Fibroblast of lung (primary cell): ENCODE measurements at regions not wholly inside any gene's neighbourhood (a gene's known extent, or its start where the extent isn't known, plus 50 kb on each side); places are given as distances from the start of the nearest gene placed in this dataset.

Experiments used
- DNase-seq, 2 donors: peaks; one replicate each; pipeline versions ENCODE4 v3.0.0 to v3.0.0-alpha.2; 2010; ENCODE audit warnings: low read depth in 2 of 2
- H2AFZ ChIP-seq: 2 replicates; pipeline ENCODE4 v1.5.1; 2012; ENCODE audit warnings: low read length, control low read depth, inconsistent platforms
- H3K27ac ChIP-seq: 2 replicates; pipeline ENCODE4 v1.5.1; 2011; ENCODE audit warnings: low read length, control low read depth; ENCODE audit not compliant: insufficient read depth
- H3K27me3 ChIP-seq: 2 replicates; pipeline ENCODE4 v1.5.1; 2011; ENCODE audit warnings: mild to moderate bottlenecking, low read length; ENCODE audit not compliant: control insufficient read depth, insufficient read depth
- H3K36me3 ChIP-seq: 2 replicates; pipeline ENCODE4 v1.5.1; 2011; ENCODE audit warnings: low read length; ENCODE audit not compliant: control insufficient read depth, insufficient read depth
- H3K4me1 ChIP-seq: 2 replicates; pipeline ENCODE4 v1.5.1; 2011; ENCODE audit warnings: low read length; ENCODE audit not compliant: control insufficient read depth, insufficient read depth; ENCODE audit errors: extremely low read depth
- H3K4me2 ChIP-seq: 2 replicates; pipeline ENCODE4 v1.5.1; 2011; ENCODE audit warnings: low read length, control low read depth; ENCODE audit not compliant: insufficient read depth; ENCODE audit errors: extremely low read depth
- H3K4me3 ChIP-seq, 4 experiments: fragments of 200-600 bp in 1 of 4; sonication (generic) in 1 of 4; replicated peaks in 1 of 4; 2 replicates each; pipeline ENCODE4 v1.5.1; 2011 to 2016; ENCODE audit warnings: low read length in 4 of 4, low read depth in 3 of 4, mild to moderate bottlenecking in 3 of 4, control low read depth in 2 of 4, inconsistent platforms in 1 of 4, mixed read lengths in 1 of 4; ENCODE audit not compliant: insufficient read depth in 1 of 4; ENCODE audit errors: control extremely low read depth in 1 of 4
- H3K79me2 ChIP-seq: 2 replicates; pipeline ENCODE4 v1.5.1; 2012; ENCODE audit warnings: mild to moderate bottlenecking, low read length, inconsistent platforms; ENCODE audit not compliant: control insufficient read depth, insufficient read depth
- H3K9ac ChIP-seq: 2 replicates; pipeline ENCODE4 v1.5.1; 2011; ENCODE audit warnings: mild to moderate bottlenecking, low read length, control low read depth; ENCODE audit not compliant: insufficient read depth
- H3K9me3 ChIP-seq: 2 replicates; pipeline ENCODE4 v1.5.1; 2012; ENCODE audit warnings: low read depth, low read length; ENCODE audit not compliant: control insufficient read depth, insufficient read depth
- H4K20me1 ChIP-seq: 2 replicates; pipeline ENCODE4 v1.5.1; 2011; ENCODE audit warnings: low read length; ENCODE audit not compliant: control insufficient read depth, insufficient read depth; ENCODE audit errors: extremely low read depth
- CTCF ChIP-seq, 2 donors: IDR thresholded peaks in 1 of 2; conservative IDR thresholded peaks in 1 of 2; 1 replicate in 1 of 2; 2 replicates in 1 of 2; pipeline ENCODE4 v1.5.1; 2011 to 2012; ENCODE audit warnings: low read length in 2 of 2, control low read depth in 1 of 2, inconsistent platforms in 1 of 2, low read depth in 1 of 2, mild to moderate bottlenecking in 1 of 2
- EZH2 ChIP-seq: IDR thresholded peaks from 2 replicates; pipeline ENCODE4 v1.5.1; 2012; ENCODE audit warnings: low read length, control low read depth, mild to moderate bottlenecking; ENCODE audit errors: missing control alignments

GRCh38 chr13:34017231-34017630, 199.3 kb downstream of the RFC3 start:
- no peaks in the 10 kb centered on the region for H3K79me2 ChIP-seq
- no peak for DNase-seq
- no peak overlapping the region for H3K27ac ChIP-seq
- TF ChIP-seq CTCF (conservative IDR thresholded peaks at IDR 0.05 in 1 of 2, IDR thresholded peaks at IDR 0.05 in 1 of 2; ENCODE audit: low read depth in 1 of 2, low read length in 2 of 2) (no peak), EZH2 (no peak)
- H2AFZ ChIP-seq: no peak overlapping the region
- H3K27me3 ChIP-seq: no peaks in the 10 kb centered on the region
- no peaks in the 10 kb centered on the region for H4K20me1 ChIP-seq
- H3K9ac ChIP-seq: no peak overlapping the region
- no peak overlapping the region for H3K4me2 ChIP-seq
- H3K4me3 ChIP-seq: no peak overlapping the region
- no peaks in the 10 kb centered on the region for H3K4me1 ChIP-seq
- no peaks in the 10 kb centered on the region for H3K36me3 ChIP-seq
- H3K9me3 ChIP-seq: no peaks in the 10 kb centered on the region

GRCh38 chr13:34019870-34020269, 201.9 kb downstream of the RFC3 start:
- Histone ChIP-seq H2AFZ (no peak overlapping the region), H3K4me3 (no peak overlapping the region), H3K9me3 (no peaks in the 10 kb centered on the region), H3K27me3 (no peaks in the 10 kb centered on the region), H3K36me3 (no peaks in the 10 kb centered on the region), H4K20me1 (no peaks in the 10 kb centered on the region), H3K4me2 (no peak overlapping the region), H3K79me2 (no peaks in the 10 kb centered on the region), H3K27ac (no peak overlapping the region), H3K4me1 (no peaks in the 10 kb centered on the region), H3K9ac (no peak overlapping the region)
- TF ChIP-seq CTCF (conservative IDR thresholded peaks at IDR 0.05 in 1 of 2, IDR thresholded peaks at IDR 0.05 in 1 of 2; ENCODE audit: low read depth in 1 of 2, low read length in 2 of 2) (no peak), EZH2 (no peak)
- DNase-seq: peak in 1 of 2 donors; percentile 21

GRCh38 chr13:34020388-34020787, 202.4 kb downstream of the RFC3 start:
- Histone ChIP-seq H3K4me2 (no peak overlapping the region), H3K79me2 (no peaks in the 10 kb centered on the region), H4K20me1 (no peaks in the 10 kb centered on the region), H2AFZ (no peak overlapping the region), H3K4me1 (no peaks in the 10 kb centered on the region), H3K36me3 (no peaks in the 10 kb centered on the region), H3K27ac (no peak overlapping the region), H3K27me3 (no peaks in the 10 kb centered on the region), H3K4me3 (no peak overlapping the region), H3K9ac (no peak overlapping the region), H3K9me3 (no peaks in the 10 kb centered on the region)
- TF ChIP-seq CTCF (conservative IDR thresholded peaks at IDR 0.05 in 1 of 2, IDR thresholded peaks at IDR 0.05 in 1 of 2; ENCODE audit: low read depth in 1 of 2, low read length in 2 of 2): no peak
- TF ChIP-seq EZH2: no peak
- no peak for DNase-seq
